ENCODE measurements at regions not wholly inside any gene's neighbourhood (a gene's known extent, or its start where the extent isn't known, plus 50 kb on each side); places are given as distances from the start of the nearest gene placed in this dataset.
A peak's percentile ranks its signal among the peaks of the same experiment; 100 is the strongest.
"Not testable (repeated sequence)": the region's sequence is repeated elsewhere in the genome, so short reads cannot be mapped to it uniquely, and the experiment has no call there.

DNA sequence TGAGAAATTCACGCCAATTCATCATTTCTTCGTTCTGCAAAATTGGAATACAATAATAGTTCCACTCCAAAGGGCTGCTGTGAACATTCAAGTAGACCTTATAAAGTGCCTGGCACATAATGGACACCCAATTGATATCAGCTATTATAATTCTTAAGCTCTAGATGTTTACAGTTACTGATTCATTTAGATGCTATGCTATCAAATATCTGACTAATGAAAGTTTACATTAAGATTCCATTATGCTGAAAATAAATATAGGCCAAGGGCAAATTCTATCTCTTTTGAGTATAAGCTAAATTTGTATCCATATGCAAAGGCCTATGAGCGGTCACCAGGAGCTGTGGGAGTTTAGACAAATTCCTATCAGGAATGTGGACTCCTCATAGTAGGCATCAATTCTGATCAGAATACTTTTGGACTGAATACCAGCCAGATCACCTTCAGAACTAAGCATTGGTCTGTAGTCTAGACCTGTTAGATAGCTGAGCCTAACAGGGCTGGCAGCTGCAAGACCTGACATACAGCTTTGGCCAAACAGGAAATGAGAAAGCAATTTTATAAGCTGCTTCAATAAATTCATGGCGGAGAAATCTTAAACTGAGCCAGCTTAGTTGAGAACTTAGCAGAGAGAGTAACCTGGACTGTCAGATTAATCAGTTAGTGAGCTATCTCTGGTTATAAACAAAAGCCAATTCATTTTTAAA is 384.3 kb upstream of the ACTRT1 start:
- DNase-seq (ENCODE audit: extremely low read depth, low read depth), result no peak

DNA sequence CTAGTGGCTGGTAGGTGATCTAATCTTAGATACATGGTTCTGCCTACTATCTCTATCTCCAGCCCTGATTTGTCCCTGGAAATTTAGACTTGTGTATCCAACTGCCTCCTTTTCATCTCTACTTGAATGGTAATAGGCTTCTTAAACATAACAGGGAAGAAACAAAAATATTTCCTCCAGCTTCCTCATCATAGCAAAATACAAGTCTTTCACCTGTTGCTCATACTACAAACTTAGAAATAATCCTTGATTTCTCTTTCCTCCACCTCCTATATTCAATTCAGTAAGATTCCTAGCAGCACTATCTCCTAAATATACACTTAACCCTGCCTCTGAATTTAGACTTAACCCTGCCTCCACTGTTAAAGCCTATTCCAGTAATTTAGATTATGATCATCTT is 373.3 kb upstream of the ACTRT1 start:
- DNase-seq (ENCODE audit: extremely low read depth, low read depth), result no peak

DNA sequence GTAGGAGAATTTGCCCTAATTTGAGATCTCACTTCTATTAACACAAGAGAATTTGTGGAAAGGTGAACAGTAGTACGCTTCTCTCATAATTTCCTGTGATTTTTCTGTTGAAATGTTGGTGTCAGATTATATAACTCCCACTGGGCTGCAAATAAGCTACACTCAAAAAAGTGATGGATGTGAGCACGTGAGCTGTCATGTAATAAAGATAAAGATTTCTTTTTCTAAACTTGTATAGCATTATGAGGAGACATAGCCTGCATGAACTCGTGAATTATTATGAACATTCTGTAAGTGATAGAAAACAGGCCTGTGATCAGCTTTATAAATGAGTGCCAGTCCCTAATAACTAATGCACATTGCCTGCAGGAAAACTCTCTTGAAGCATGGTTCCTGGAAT is 356.6 kb upstream of the ACTRT1 start:
- DNase-seq (ENCODE audit: extremely low read depth, low read depth), result no peak

DNA sequence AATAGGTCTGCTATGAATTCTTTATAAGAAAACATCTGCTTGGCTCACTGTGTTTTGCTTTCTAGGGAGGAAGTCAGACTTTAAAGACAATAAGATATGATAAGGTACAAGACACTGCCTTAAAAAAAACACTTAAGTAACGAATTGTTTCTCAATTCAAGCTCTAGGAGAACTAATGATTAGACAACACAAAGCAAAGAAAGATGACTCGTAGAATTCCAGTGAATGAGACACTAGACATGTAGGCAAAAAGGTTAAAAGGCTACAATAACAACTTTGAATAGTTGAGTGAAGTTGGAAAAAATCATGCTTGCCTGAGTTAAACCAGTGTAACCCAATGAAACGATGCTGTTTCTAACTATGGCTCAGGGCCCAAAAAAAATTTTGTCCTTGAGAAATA is 344.4 kb upstream of the ACTRT1 start:
- no peak for DNase-seq (ENCODE audit: extremely low read depth, low read depth)

DNA sequence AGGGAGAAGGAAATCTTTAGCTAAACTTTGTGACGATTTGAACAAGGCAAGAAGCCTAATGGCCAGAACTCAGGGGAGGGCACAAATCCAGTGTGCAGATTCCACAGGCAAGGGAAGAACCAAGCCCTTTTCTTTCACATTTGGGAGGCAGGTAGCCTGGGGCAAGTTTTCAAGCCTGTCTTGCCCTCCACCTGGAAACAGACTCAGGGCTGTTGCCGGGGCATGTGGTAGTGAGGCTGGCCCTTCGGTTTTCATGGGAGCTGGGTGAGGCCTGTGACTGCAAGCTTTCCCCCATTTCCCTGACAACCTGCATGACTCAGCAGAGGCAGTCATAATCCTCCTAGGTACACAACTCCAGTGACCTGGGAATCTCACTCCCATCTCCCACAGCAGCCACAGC is 331.6 kb upstream of the ACTRT1 start:
- not testable (repeated sequence) for DNase-seq (ENCODE audit: extremely low read depth, low read depth)

DNA sequence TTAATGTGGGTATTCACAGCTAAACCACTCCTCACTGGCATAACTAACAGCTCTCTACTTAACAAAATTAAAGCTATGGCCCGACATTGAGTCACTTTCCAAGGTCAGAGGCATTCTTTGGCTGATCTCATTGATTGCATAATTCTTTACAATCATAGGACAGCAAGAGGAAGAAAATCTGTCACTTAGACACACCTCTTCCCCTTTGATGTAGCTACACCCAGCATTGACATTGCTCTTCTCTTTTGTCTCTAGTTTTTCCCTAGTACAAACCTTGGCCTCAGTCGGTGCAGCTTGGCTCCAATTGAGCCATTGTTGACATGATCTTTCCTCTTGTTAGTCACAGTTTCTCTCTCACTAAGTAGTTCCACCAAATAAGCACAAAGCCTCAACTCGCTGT is 313.3 kb upstream of the ACTRT1 start:
- DNase-seq (ENCODE audit: extremely low read depth, low read depth), result no peak

DNA sequence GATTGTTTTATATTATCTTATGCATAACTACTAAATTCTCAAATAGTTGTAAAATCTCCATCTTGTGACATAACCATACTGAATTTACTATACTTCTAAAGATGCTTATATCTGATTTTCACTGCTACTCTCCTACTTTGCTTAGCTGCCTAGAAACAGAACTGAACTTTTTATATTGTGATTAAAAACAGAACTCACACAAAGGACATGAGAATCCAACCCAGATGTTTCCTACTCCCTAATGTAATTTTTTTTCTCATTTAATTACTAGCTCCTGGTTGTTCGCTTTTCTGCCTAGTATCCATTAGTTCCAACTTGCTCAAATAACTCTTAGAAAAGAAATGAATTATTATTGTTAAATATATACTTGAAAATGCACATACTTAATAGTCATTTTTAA is 283.5 kb upstream of the ACTRT1 start:
- no peak for DNase-seq (ENCODE audit: extremely low read depth, low read depth)

DNA sequence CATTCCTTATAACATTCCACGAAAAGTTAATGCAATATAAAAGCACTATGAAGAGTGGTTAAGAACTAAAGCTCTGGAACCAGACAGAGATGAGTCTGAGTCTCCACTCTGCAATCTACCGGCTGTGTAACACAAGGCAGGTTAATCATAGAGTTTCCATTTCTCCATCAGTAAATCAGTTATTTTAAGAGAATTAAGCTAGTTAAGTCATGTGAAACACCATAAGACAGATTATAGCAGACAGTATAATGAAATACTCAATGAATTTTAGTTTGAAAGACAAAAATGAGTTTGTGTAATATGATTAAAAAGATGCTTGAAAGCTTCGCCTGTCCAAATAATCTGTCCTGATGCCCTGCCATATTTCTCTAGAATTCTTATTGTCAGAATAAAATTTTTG is 282.6 kb upstream of the ACTRT1 start:
- no peak for DNase-seq (ENCODE audit: extremely low read depth, low read depth)

DNA sequence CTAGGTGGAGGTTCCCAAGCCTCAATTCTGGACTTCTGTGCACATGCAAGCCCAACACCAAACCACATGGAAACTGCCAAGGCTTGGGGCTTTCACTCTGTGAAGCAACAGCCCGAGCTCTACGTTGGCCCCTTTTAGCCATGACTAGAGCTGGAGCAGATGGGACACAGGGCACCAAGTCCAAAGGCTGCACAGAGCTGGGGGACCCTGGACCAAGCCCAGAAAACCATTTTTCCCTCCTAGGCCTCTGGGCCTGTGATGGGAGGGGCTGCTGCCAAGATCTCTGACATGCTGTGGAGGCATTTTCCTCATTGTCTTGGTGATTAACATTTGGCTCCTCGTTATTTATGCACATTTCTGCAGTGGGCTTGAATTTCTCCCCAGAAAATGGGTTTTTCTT is 258.7 kb upstream of the ACTRT1 start:
- DNase-seq (ENCODE audit: extremely low read depth, low read depth), result no peak

DNA sequence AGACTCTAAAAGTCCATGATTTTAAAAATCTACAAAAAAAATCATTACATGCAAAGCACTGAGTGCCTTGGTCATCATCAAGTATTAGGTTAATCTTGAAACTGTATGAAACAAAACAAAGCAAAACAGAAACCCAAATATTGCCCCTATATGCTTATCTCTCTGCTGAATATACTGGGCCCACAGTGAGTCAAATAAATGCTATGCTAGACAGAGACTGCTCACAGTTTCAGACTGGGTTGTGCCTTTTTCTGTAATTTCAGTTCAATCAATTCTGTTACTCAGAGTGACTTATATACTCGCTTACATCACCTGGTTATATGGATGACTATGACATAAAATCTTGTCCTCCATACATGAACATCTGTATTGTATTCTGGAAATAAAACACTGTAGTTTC is 257.1 kb upstream of the ACTRT1 start:
- no peak for DNase-seq (ENCODE audit: extremely low read depth, low read depth)

DNA sequence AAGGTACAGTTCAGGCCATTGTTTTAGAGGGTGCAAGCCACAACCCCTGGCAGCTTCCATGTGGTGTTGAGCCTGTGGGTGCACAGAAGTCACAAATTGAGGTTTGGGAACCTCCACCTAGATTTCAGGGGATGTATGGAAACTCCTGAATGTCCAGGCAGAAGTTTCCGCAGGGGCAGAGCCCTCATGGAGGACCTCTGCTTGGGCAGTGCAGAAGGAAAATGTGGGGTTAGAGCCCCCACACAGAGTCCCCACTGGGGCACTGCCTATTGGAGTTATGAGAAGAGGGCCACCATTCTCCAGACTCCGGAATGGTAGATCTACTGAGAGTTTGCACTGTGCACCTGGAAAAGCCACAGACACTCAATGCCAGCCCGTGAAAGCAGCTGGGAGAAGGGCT is 242.0 kb upstream of the ACTRT1 start:
- DNase-seq (ENCODE audit: extremely low read depth, low read depth), result no peak

DNA sequence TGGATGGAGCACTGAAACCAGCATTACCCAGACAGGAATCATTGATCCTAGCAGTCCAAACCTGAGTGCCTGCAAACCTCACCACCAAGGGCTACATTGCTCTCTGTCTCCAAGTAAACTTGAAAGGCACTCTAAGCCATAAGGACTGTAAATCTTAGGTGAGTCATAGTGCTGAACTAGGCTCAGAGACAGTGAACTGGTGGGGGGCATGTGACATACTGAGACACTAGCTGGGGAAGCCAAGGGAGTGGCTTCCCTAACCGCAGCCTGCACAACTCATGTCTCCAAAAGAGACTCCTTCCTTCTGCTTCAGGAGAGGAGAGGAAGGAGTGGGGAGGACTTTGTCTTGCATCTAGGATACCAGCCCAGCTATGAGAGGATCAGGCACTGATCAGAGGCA is 235.5 kb upstream of the ACTRT1 start:
- no peak for DNase-seq (ENCODE audit: extremely low read depth, low read depth)

DNA sequence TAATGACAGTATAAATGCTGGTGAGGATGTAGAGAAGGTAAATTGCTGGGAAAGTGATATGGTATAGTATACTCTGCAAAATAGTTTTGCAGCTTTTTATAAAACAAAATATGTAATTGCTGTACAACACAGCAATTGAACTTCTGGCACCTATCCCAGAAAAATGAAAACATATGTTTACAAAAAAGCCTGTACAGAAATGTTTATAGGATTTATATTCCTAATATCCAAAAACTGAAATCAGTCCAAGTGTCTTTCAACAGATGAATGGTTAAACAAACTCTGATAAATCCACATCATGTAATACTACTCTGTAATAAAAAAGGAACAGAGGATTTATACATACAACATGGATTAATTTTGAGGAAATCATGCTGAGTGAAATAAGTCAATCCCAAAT is 198.4 kb upstream of the ACTRT1 start:
- DNase-seq (ENCODE audit: extremely low read depth, low read depth), result no peak

DNA sequence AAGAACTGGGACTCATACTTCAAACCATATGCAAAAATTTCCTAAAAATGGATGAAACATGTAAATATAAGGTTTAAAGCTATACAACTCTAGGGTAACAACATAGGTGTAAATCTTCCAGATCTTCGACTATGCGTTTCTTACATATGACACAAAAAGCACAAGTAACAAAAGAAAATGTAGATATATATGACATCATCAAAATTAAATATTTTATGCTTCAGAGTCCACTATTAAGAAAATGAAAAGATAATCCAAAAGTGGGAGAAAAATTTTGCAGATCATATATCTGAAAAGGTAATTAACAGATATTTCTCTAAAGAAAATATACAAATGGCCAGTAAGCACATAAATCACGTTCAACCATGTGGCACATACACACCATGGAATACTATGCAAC is 164.2 kb upstream of the ACTRT1 start:
- no peak for DNase-seq (ENCODE audit: extremely low read depth, low read depth)

DNA sequence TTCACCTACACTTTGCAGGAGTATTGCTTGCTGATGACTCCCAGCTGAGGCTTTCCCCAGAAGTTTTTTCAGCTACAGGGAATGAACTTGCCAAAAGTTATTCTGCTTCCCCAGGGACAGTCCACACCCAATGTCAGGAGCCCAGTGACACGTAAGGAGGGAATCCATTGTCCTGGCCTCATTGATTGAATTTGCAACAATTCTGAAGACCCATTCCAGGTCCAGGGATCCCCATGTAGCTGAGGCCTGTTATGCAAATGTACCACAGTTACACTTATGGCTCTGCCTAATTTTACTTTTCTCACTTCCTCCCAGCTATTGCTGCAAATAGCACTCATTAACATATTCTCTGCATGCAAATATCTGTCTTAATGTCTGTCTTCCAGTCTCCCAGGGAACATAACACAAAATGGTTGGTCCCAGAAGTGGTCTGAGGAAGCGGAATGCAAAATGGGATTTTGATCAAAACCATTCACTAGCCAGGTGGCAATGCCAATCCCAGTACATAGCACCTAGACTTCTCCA is 113.7 kb upstream of the ACTRT1 start:
- no peak for DNase-seq (ENCODE audit: extremely low read depth, low read depth)

DNA sequence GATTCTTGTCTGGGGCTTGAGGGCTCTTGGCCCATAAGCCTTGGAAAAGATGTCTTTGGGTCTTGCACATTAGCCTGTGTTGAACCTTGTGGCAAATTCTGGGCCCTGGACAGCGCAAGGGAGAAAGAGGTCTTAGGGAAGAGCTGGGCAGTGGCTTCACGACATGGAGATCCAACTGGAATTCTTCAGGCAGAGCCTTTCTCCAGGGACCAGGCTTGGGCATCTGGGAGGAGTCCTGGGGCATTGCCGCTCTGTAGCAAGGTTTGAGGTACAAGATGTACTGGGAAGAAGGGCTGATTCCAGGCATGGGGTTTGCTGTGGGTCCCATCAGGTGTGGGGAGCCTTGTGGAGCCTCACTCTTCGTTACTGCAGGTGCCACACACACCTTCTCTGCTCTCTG is 104.0 kb upstream of the ACTRT1 start:
- DNase-seq (ENCODE audit: extremely low read depth, low read depth), result no peak

DNA sequence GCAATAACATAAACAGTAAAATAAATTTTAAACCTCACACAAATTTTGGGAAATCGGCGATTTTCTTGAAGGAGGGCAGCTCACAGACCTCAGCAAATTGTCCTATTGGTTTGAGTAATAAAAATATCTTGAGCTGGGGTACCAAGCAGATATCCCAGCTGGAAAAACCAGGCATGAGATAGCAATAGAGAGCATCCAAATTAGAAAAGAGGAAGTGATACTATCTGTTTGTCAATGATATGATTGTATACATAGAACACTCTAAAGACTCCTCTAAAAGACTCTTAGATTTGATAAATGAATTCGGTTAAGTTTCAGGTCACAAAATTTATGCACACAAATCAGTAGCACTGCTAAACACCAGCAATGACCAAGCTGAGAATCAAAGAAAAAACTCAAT is 90.5 kb upstream of the ACTRT1 start:
- no peak for DNase-seq (ENCODE audit: extremely low read depth, low read depth)

DNA sequence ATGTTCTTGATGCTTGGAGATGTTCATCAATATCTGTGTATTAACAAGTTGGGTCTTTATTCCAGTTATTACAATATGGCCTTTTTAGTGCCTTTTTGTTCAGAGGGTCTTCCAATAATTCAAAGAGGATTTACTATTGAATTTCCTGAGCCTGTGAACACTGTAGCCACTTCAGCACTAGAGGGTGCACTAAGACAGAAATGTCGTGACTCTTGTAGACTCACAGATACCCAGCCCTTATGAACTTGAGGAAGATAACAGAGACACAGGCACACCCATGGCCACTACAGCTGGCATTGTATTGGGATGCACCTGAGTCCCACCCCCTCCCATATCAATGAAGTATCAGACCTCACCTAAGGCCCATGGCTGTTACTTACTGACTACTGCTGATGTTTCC is 54.4 kb upstream of the ACTRT1 start:
- DNase-seq (ENCODE audit: extremely low read depth, low read depth), result peak; percentile 20

DNA sequence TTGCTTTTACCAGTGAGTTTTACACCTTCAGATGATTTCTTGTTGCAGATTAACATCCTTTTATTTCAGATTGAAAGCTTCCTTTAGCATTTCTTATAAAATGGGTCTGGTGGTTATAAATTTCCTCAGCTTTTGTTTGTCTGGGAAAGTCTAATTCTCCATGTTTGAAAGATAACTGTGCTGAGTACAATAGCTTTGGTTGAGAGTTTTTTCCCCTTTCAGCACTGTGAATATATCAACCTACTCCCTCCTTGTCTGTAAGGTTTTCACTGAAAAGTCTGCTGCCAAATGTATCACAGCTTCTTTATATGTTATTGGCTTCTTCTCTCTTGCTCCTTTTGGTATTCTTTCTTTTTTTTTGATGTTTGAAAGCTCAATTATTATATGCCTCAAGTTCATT is 53.5 kb upstream of the ACTRT1 start:
- no peak for DNase-seq (ENCODE audit: extremely low read depth, low read depth)

All from NCI-H460 (cell line).